GM18498 (cell line): ENCODE measurements at regions not wholly inside any gene's neighbourhood (a gene's known extent, or its start where the extent isn't known, plus 50 kb on each side); places are given as distances from the start of the nearest gene placed in this dataset.

Source experiments
- ATAC-seq: cut with Tn5 transposase; IDR thresholded peaks from one replicate; pipeline ENCODE4 v1.9.1; 2021; ENCODE audit warnings: mild to moderate bottlenecking, moderate library complexity; ENCODE audit not compliant: unreplicated experiment

- no peak for ATAC-seq
Observed at GRCh38 chr6:54787825-54788224, 58.7 kb upstream of the FAM83B start.
